ENCODE measurements at regions not wholly inside any gene's neighbourhood (a gene's known extent, or its start where the extent isn't known, plus 50 kb on each side); places are given as distances from the start of the nearest gene placed in this dataset.

GRCh38 chr6:18551228-18551627, 164.1 kb downstream of the RNF144B start:
- no peaks in the 10 kb centered on the region for H3F3A ChIP-seq (ENCODE audit: insufficient read depth, low read depth)
- H3K27me3 ChIP-seq (ENCODE audit: insufficient read depth, low read depth) = 0 out of 2 replicates have a peak, but pooled peaks cover 7% of the 10 kb centered on the region
- CTCF ChIA-PET = no interaction called here
- H4K20me1 ChIP-seq (ENCODE audit: insufficient read depth) = no peaks in the 10 kb centered on the region
- no peaks in the 10 kb centered on the region for H3K4me1 ChIP-seq (replicated peaks; ENCODE audit: insufficient read depth)
- no peak overlapping the region for H3K27ac ChIP-seq
- H3K4me2 ChIP-seq = no peak overlapping the region
- H3K4me3 ChIP-seq = no peak overlapping the region
- H3K9me2 ChIP-seq (ENCODE audit: insufficient read depth) = no peaks in the 10 kb centered on the region
- no peaks in the 10 kb centered on the region for H3K79me2 ChIP-seq (ENCODE audit: low read depth)
- H3K36me3 ChIP-seq (ENCODE audit: low read depth) = no peaks in the 10 kb centered on the region
- DNase-seq = no peak
- BruUV-seq (replicated peaks) = no TSS peak
- intact Hi-C loops (cut with micrococcal nuclease; ENCODE audit: unreplicated experiment) = no loop called here
- TF ChIP-seq, protein P1, sequence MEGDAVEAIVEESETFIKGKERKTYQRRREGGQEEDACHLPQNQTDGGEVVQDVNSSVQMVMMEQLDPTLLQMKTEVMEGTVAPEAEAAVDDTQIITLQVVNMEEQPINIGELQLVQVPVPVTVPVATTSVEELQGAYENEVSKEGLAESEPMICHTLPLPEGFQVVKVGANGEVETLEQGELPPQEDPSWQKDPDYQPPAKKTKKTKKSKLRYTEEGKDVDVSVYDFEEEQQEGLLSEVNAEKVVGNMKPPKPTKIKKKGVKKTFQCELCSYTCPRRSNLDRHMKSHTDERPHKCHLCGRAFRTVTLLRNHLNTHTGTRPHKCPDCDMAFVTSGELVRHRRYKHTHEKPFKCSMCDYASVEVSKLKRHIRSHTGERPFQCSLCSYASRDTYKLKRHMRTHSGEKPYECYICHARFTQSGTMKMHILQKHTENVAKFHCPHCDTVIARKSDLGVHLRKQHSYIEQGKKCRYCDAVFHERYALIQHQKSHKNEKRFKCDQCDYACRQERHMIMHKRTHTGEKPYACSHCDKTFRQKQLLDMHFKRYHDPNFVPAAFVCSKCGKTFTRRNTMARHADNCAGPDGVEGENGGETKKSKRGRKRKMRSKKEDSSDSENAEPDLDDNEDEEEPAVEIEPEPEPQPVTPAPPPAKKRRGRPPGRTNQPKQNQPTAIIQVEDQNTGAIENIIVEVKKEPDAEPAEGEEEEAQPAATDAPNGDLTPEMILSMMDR (conservative IDR thresholded peaks at IDR 0.05) = no peak
- TF ChIP-seq EZH2 (IDR thresholded peaks at IDR 0.05; ENCODE audit: low read depth) = no peak
- POLR2A ChIA-PET (ENCODE audit: unreplicated experiment) = no interaction called here
- no peaks in the 10 kb centered on the region for H3K9me3 ChIP-seq (ENCODE audit: insufficient read depth, low read depth)
- no peak overlapping the region for H2AFZ ChIP-seq

GRCh38 chr6:18555750-18556149, 168.6 kb downstream of the RNF144B start:
- POLR2A ChIA-PET (ENCODE audit: unreplicated experiment) = no interaction called here
- TF ChIP-seq EZH2 (IDR thresholded peaks at IDR 0.05; ENCODE audit: low read depth) = no peak
- TF ChIP-seq, protein P1 (conservative IDR thresholded peaks at IDR 0.05) = no peak

DNA sequence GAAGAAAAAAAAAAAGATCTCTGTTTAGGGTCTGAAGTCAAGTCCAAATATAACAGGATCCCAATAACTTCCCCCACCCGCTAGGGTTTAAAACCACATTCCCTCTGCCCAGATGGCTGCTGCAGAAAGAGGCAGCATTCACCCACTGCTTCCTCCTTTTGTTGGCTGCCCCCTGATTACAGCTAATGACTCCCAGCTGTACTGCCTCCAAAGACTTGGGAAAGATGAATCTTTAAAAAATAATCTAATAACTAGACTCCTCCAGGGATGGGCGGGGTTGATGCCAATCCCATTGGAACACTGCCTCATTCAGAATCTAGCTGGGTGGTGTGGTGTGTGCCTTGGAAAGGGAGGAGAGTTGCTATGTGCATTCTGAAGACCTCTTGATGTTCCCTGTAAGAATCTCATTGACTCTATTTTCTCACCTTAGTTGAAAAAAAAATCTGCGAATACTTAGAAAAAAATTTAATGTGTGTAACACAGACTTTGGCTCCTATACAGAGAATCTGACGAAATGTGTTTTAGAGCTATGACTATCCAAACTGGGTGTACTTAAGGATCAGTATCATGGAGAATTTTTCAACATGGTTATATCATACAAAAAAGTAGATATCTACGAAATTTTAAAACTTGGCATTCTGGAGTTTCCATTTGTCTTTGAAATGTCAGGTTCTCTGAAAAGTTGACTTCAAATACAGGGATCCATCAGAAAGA, 174.0 kb downstream of the RNF144B start:
- TF ChIP-seq EZH2 (IDR thresholded peaks at IDR 0.05; ENCODE audit: low read depth) = no peak
- TF ChIP-seq, protein P1 (conservative IDR thresholded peaks at IDR 0.05) = no peak
- H3K9me2 ChIP-seq (ENCODE audit: insufficient read depth) = no peaks in the 10 kb centered on the region
- H3K4me2 ChIP-seq = no peak overlapping the region
- ChIA-PET CTCF (no interaction called here), POLR2A (ENCODE audit: unreplicated experiment) (no interaction called here)
- no TSS peak for BruUV-seq (replicated peaks)
- no peak for DNase-seq
- no peaks in the 10 kb centered on the region for H3K9me3 ChIP-seq (ENCODE audit: insufficient read depth, low read depth)
- intact Hi-C loops (cut with micrococcal nuclease; ENCODE audit: unreplicated experiment) = no loop called here
- no peak overlapping the region for H3K4me3 ChIP-seq
- no peak overlapping the region for H2AFZ ChIP-seq
- no peaks in the 10 kb centered on the region for H3F3A ChIP-seq (ENCODE audit: insufficient read depth, low read depth)
- 0 out of 2 replicates have a peak, but pooled peaks cover 11% of the 10 kb centered on the region for H3K27me3 ChIP-seq (ENCODE audit: insufficient read depth, low read depth)
- no peaks in the 10 kb centered on the region for H4K20me1 ChIP-seq (ENCODE audit: insufficient read depth)
- no peaks in the 10 kb centered on the region for H3K36me3 ChIP-seq (ENCODE audit: low read depth)
- H3K4me1 ChIP-seq (replicated peaks; ENCODE audit: insufficient read depth) = no peaks in the 10 kb centered on the region
- no peak overlapping the region for H3K27ac ChIP-seq
- H3K79me2 ChIP-seq (ENCODE audit: low read depth) = no peaks in the 10 kb centered on the region

More at GRCh38 chr6:18555750-18556149, 168.6 kb downstream of the RNF144B start:
- DNase-seq = no peak
- Histone ChIP-seq H3K9me2 (ENCODE audit: insufficient read depth) (no peaks in the 10 kb centered on the region), H3K27me3 (ENCODE audit: insufficient read depth, low read depth) (0 out of 2 replicates have a peak, but pooled peaks cover 11% of the 10 kb centered on the region), H3K27ac (no peak overlapping the region), H3F3A (ENCODE audit: insufficient read depth, low read depth) (no peaks in the 10 kb centered on the region), H4K20me1 (ENCODE audit: insufficient read depth) (no peaks in the 10 kb centered on the region), H3K36me3 (ENCODE audit: low read depth) (no peaks in the 10 kb centered on the region), H2AFZ (no peak overlapping the region), H3K4me2 (no peak overlapping the region), H3K4me3 (no peak overlapping the region), H3K79me2 (ENCODE audit: low read depth) (no peaks in the 10 kb centered on the region), H3K9me3 (ENCODE audit: insufficient read depth, low read depth) (no peaks in the 10 kb centered on the region), H3K4me1 (replicated peaks; ENCODE audit: insufficient read depth) (no peaks in the 10 kb centered on the region)
- BruUV-seq (replicated peaks) = no TSS peak
- CTCF ChIA-PET = no interaction called here
- intact Hi-C loops (cut with micrococcal nuclease; ENCODE audit: unreplicated experiment) = no loop called here

Measured in PC-9 (cell line).